OCI-LY7 (cell line): ENCODE measurements at regions not wholly inside any gene's neighbourhood (a gene's known extent, or its start where the extent isn't known, plus 50 kb on each side); places are given as distances from the start of the nearest gene placed in this dataset.
"Not testable (repeated sequence)": the region's sequence is repeated elsewhere in the genome, so short reads cannot be mapped to it uniquely, and the experiment has no call there.

Source experiments
- BruUV-seq: library from RNA; stranded (reverse); fragments of 400-500 nt; replicated peaks from 2 replicates; lab custom pipeline; 2021; lab: Mats Ljungman, UMichigan
- CTCF ChIA-PET: fragments of 300-600 bp; sonication (Branson Sonifier 250); formaldehyde crosslinking; loops from one replicate; lab custom pipeline; 2022; ENCODE audit warnings: antibody characterized with exemption; ENCODE audit not compliant: unreplicated experiment; lab: Charles Lee
- POLR2A ChIA-PET: fragments of 300-600 bp; sonication (Branson Sonifier 250); formaldehyde crosslinking; loops from one replicate; lab custom pipeline; 2022; ENCODE audit warnings: antibody characterized with exemption; lab: Charles Lee
- DNase-seq: peaks from one replicate; pipeline ENCODE4 v3.0.0-alpha.2; 2015; ENCODE audit warnings: low spot score
- H2AFZ ChIP-seq: fragments of 200-600 bp; sonication (generic), shearing (Covaris generic); 2 replicates; pipeline ENCODE4 v1.6.1; 2014; ENCODE audit warnings: mild to moderate bottlenecking, antibody characterized with exemption, low read length, moderate library complexity
- H3K27ac ChIP-seq: fragments of 200-600 bp; sonication (generic); 2 replicates; pipeline ENCODE4 v1.5.1; 2014; ENCODE audit warnings: mixed run types, low read depth, mild to moderate bottlenecking, moderate library complexity, low read length, inconsistent platforms; ENCODE audit not compliant: poor library complexity, severe bottlenecking
- H3K36me3 ChIP-seq: fragments of 200-600 bp; sonication (generic); 2 replicates; pipeline ENCODE4 v1.6.1; 2014; ENCODE audit warnings: mild to moderate bottlenecking, antibody characterized with exemption, low read length, moderate library complexity, mixed read lengths; ENCODE audit not compliant: insufficient read depth
- H3K4me1 ChIP-seq: fragments of 200-600 bp; sonication (generic); 2 replicates; pipeline ENCODE4 v1.5.1; 2014; ENCODE audit warnings: mild to moderate bottlenecking, low read length; ENCODE audit not compliant: insufficient read depth, poor library complexity, severe bottlenecking
- H3K4me2 ChIP-seq: fragments of 200-600 bp; sonication (generic); 2 replicates; pipeline ENCODE4 v1.6.1; 2014; ENCODE audit warnings: mild to moderate bottlenecking, low read length
- H3K4me3 ChIP-seq: fragments of 200-600 bp; sonication (generic); 2 replicates; pipeline ENCODE4 v1.5.1; 2014; ENCODE audit warnings: mild to moderate bottlenecking, low read depth, low read length; ENCODE audit not compliant: poor library complexity, severe bottlenecking
- H3K79me2 ChIP-seq: fragments of 200-600 bp; sonication (generic); 2 replicates; pipeline ENCODE4 v1.6.1; 2016; ENCODE audit warnings: low read depth, mild to moderate bottlenecking, low read length, moderate library complexity, mixed read lengths; ENCODE audit not compliant: insufficient read depth
- H3K9me2 ChIP-seq: fragments of 200-600 bp; sonication (generic); 2 replicates; pipeline ENCODE4 v1.6.1; 2016; ENCODE audit warnings: mild to moderate bottlenecking, low read length, mixed read lengths; ENCODE audit not compliant: insufficient read depth
- H3K9me3 ChIP-seq: fragments of 200-600 bp; sonication (generic); 2 replicates; pipeline ENCODE4 v1.6.1; 2014; ENCODE audit warnings: mild to moderate bottlenecking, mixed run types, low read length, mixed read lengths
- H4K20me1 ChIP-seq: fragments of 200-600 bp; sonication (generic); 2 replicates; pipeline ENCODE4 v1.6.1; 2014; ENCODE audit warnings: mild to moderate bottlenecking, antibody characterized with exemption, low read length, moderate library complexity, mixed read lengths; ENCODE audit not compliant: insufficient read depth
- EZH2phosphoT487 ChIP-seq: fragments of 200-600 bp; sonication (generic); IDR thresholded peaks from 2 replicates; pipeline ENCODE4 v1.6.1; 2018; ENCODE audit warnings: low read depth, borderline replicate concordance, mild to moderate bottlenecking, mixed run types, antibody characterized with exemption, low read length, moderate library complexity, mixed read lengths
- intact Hi-C: fragments of 100-400 bp; cut with micrococcal nuclease; formaldehyde crosslinking; loops from one replicate; pipeline ENCODE4 v1.10.0; 2022; ENCODE audit not compliant: unreplicated experiment
- TF ChIP-seq, protein P1 (sequence below): fragments of 200-600 bp; sonication (generic); conservative IDR thresholded peaks from 2 replicates; pipeline ENCODE4 v1.5.1; 2014; ENCODE audit warnings: mild to moderate bottlenecking, antibody characterized with exemption, low read length, moderate library complexity, mixed read lengths

DNA sequence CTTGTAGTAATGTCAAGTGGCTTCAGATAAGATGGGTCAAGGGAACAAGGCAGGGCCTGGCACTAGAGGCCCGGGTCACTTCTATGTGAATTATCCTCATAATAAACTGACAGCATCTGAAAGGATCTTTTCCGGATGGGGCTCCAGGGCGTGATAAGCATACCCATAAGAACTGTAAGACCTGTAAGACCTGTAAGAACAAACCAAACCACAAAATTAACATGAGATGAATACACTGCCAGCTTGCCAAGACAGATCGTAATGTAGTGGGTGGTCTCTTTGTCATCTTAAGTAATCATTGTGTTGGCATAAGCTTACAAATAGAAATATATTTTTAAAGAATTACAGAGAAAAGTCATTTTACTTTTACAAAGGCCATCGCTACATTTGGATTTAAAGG lies 334.9 kb downstream of the RFPL4B start:
- H2AFZ ChIP-seq = no peak overlapping the region
- no peaks in the 10 kb centered on the region for H3K4me1 ChIP-seq
- no peaks in the 10 kb centered on the region for H4K20me1 ChIP-seq
- no peaks in the 10 kb centered on the region for H3K9me3 ChIP-seq
- no peak overlapping the region for H3K4me2 ChIP-seq
- no TSS peak for BruUV-seq
- no peaks in the 10 kb centered on the region for H3K79me2 ChIP-seq
- TF ChIP-seq, protein P1, sequence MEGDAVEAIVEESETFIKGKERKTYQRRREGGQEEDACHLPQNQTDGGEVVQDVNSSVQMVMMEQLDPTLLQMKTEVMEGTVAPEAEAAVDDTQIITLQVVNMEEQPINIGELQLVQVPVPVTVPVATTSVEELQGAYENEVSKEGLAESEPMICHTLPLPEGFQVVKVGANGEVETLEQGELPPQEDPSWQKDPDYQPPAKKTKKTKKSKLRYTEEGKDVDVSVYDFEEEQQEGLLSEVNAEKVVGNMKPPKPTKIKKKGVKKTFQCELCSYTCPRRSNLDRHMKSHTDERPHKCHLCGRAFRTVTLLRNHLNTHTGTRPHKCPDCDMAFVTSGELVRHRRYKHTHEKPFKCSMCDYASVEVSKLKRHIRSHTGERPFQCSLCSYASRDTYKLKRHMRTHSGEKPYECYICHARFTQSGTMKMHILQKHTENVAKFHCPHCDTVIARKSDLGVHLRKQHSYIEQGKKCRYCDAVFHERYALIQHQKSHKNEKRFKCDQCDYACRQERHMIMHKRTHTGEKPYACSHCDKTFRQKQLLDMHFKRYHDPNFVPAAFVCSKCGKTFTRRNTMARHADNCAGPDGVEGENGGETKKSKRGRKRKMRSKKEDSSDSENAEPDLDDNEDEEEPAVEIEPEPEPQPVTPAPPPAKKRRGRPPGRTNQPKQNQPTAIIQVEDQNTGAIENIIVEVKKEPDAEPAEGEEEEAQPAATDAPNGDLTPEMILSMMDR = no peak
- no peak for TF ChIP-seq EZH2phosphoT487
- no peaks in the 10 kb centered on the region for H3K9me2 ChIP-seq
- no peak overlapping the region for H3K4me3 ChIP-seq
- CTCF ChIA-PET = no interaction called here
- no peak overlapping the region for H3K27ac ChIP-seq
- DNase-seq = no peak
- H3K36me3 ChIP-seq = no peaks in the 10 kb centered on the region
- POLR2A ChIA-PET = interaction anchor here (0.6 kb wide), 1 partner anchor 41 kb away, joined by 6 read pairs; no protein-coding TSS in a partner anchor
- intact Hi-C loops = no loop called here

DNA sequence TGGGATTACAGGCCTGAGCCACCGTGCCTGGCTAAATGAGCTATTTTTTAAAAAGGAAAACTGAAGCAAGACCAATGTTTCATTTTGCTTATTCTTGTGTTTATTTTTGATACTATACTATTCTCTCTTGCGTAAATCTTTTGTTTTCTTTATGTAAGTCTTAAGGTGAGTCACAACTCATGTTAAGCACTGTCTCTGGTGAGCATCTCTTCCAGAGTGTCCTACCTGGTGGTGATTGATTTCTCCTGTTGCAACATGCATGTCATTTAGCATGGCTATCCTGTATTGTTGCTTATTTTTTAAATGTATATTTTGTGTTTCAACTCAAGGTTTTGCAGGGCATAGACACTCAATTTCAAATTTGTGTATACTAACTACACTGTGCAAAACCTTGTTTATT lies 336.0 kb downstream of the RFPL4B start:
- CTCF ChIA-PET = no interaction called here
- TF ChIP-seq EZH2phosphoT487 = no peak
- TF ChIP-seq, protein P1 = no peak
- BruUV-seq = no TSS peak
- no peaks in the 10 kb centered on the region for H4K20me1 ChIP-seq
- no peaks in the 10 kb centered on the region for H3K4me1 ChIP-seq
- H3K36me3 ChIP-seq = no peaks in the 10 kb centered on the region
- H3K27ac ChIP-seq = no peak overlapping the region
- H3K4me2 ChIP-seq = no peak overlapping the region
- no peak overlapping the region for H2AFZ ChIP-seq
- no peak for DNase-seq
- H3K79me2 ChIP-seq = no peaks in the 10 kb centered on the region
- POLR2A ChIA-PET = no interaction called here
- no peak overlapping the region for H3K4me3 ChIP-seq
- no peaks in the 10 kb centered on the region for H3K9me2 ChIP-seq
- H3K9me3 ChIP-seq = no peaks in the 10 kb centered on the region
- intact Hi-C loops = no loop called here

DNA sequence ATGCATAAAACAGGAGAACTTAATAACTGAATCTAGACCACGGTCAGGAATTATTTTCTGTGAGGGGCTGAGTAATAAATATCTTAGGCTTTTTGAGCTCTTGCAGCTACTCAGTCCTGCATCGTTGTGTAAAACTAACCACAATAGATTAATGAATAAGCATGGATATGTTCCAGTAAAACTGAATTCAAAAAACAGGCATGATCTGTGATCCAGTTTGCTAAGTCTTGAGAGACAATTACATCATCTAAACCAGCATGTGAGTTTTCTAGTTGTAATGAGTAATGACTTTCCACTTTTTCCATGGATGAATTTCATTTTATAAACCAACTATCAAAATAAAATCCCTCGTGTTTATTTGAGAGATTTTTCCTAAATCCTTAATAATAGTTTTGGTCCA lies 336.8 kb downstream of the RFPL4B start:
- Histone ChIP-seq H3K36me3 (no peaks in the 10 kb centered on the region), H3K4me1 (no peaks in the 10 kb centered on the region), H3K27ac (no peak overlapping the region), H3K9me3 (no peaks in the 10 kb centered on the region), H3K4me3 (no peak overlapping the region), H2AFZ (no peak overlapping the region), H3K4me2 (no peak overlapping the region), H3K9me2 (no peaks in the 10 kb centered on the region), H4K20me1 (no peaks in the 10 kb centered on the region), H3K79me2 (no peaks in the 10 kb centered on the region)
- no TSS peak for BruUV-seq
- CTCF ChIA-PET = no interaction called here
- intact Hi-C loops = no loop called here
- no peak for TF ChIP-seq EZH2phosphoT487
- TF ChIP-seq, protein P1 = no peak
- POLR2A ChIA-PET = no interaction called here
- no peak for DNase-seq

DNA sequence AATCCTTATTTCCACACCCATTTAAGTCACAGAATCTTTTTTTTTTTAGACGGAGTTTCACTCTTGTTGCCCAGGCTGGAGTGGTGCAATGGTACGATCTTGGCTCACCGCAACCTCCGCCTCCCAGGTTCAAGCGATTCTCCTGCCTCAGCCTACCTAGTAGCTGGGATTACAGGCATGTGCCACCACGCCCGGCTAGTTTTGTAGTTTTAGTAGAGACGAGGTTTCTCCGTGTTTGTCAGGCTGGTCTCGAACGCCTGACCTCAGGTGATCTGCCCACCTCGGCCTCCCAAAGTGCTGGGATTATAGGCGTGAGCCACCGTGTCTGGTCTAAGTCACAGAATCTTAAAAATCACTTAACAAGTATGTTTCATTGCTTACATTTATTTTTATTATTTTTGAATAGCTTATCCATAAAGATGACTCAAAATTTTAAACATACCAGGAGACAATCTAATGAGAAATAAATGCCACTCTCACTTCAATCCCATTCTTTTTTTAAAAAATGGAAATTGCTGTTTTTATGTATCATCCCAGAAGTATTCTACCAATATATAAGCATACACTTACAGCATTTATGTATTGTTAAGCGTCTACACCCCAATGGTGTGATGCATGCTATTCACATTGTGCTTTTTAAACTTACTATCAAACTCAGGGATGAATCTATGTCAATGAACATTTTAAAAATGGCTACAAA lies 338.5 kb downstream of the RFPL4B start:
- DNase-seq, H3K4me2 ChIP-seq, H3K4me1 ChIP-seq, POLR2A ChIA-PET, H3K27ac ChIP-seq, H4K20me1 ChIP-seq, CTCF ChIA-PET, H3K9me3 ChIP-seq, intact Hi-C loops, H3K9me2 ChIP-seq, H3K36me3 ChIP-seq, H3K79me2 ChIP-seq, H2AFZ ChIP-seq, H3K4me3 ChIP-seq, BruUV-seq: not testable (repeated sequence)
